ENCODE measurements at regions not wholly inside any gene's neighbourhood (a gene's known extent, or its start where the extent isn't known, plus 50 kb on each side); places are given as distances from the start of the nearest gene placed in this dataset.

DNA sequence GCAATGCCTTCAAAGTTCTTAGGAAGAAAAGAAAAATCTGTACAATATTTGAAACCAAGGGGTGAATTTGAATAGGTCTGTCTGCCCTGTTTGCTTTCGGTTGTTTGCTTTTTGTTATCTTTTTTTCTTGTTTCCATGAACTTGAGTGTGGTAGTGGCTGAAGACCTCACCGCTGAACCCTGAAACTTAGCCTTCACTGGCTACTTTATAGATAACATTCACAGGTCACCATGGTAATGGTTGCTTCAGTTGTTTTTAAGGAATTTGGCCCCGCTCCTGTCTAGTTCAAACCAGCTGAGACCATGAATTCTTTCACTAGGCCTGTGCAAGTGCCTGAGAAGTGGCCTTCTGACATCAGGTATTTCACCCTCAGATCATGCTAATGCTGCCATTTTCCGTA, 137.0 kb upstream of the PMFBP1 start:
- no peak for TF ChIP-seq POLR2A (IDR thresholded peaks at IDR 0.05)
- TF ChIP-seq, protein P1, sequence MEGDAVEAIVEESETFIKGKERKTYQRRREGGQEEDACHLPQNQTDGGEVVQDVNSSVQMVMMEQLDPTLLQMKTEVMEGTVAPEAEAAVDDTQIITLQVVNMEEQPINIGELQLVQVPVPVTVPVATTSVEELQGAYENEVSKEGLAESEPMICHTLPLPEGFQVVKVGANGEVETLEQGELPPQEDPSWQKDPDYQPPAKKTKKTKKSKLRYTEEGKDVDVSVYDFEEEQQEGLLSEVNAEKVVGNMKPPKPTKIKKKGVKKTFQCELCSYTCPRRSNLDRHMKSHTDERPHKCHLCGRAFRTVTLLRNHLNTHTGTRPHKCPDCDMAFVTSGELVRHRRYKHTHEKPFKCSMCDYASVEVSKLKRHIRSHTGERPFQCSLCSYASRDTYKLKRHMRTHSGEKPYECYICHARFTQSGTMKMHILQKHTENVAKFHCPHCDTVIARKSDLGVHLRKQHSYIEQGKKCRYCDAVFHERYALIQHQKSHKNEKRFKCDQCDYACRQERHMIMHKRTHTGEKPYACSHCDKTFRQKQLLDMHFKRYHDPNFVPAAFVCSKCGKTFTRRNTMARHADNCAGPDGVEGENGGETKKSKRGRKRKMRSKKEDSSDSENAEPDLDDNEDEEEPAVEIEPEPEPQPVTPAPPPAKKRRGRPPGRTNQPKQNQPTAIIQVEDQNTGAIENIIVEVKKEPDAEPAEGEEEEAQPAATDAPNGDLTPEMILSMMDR (IDR thresholded peaks at IDR 0.05 in 8 of 11, conservative IDR thresholded peaks at IDR 0.05 in 3 of 11), result no peak
